Astrocyte (in vitro differentiated cells and primary cell): ENCODE measurements at regions not wholly inside any gene's neighbourhood (a gene's known extent, or its start where the extent isn't known, plus 50 kb on each side); places are given as distances from the start of the nearest gene placed in this dataset.

Experiments used
- DNase-seq: peaks from one replicate; pipeline ENCODE4 v3.0.0-alpha.2; 2010; ENCODE audit warnings: low read depth
- FAIRE-seq: peaks from 2 replicates; lab custom pipeline; 2011; peaks lifted over from hg19 to GRCh38; lab: Jason Lieb, UNC
- H2AFZ ChIP-seq: 2 replicates; pipeline ENCODE4 v1.6.0; 2012; ENCODE audit warnings: low read depth, low read length, inconsistent platforms
- H3K27ac ChIP-seq: 2 replicates; pipeline ENCODE4 v1.5.1; 2011; ENCODE audit warnings: low read depth, low read length, inconsistent platforms
- H3K27me3 ChIP-seq: 2 replicates; pipeline ENCODE4 v1.6.0; 2011; ENCODE audit warnings: low read length, inconsistent platforms; ENCODE audit not compliant: insufficient read depth
- H3K36me3 ChIP-seq: 2 replicates; pipeline ENCODE4 v1.5.1; 2011; ENCODE audit warnings: low read length, inconsistent platforms; ENCODE audit not compliant: insufficient read depth
- H3K4me1 ChIP-seq: 2 replicates; pipeline ENCODE4 v1.5.1; 2011; ENCODE audit warnings: low read length, inconsistent platforms; ENCODE audit not compliant: insufficient read depth
- H3K4me2 ChIP-seq: 2 replicates; pipeline ENCODE4 v1.6.0; 2012; ENCODE audit warnings: low read length, inconsistent platforms
- H3K4me3 ChIP-seq: 2 replicates; pipeline ENCODE4 v1.5.1; 2011; ENCODE audit warnings: low read depth, mild to moderate bottlenecking, low read length, inconsistent platforms; ENCODE audit not compliant: insufficient read depth
- H3K79me2 ChIP-seq: 2 replicates; pipeline ENCODE4 v1.6.0; 2012; ENCODE audit warnings: mild to moderate bottlenecking, low read length, inconsistent platforms; ENCODE audit not compliant: insufficient read depth
- H3K9ac ChIP-seq: 2 replicates; pipeline ENCODE4 v1.6.0; 2012; ENCODE audit warnings: mild to moderate bottlenecking, low read length, inconsistent platforms
- H3K9me3 ChIP-seq: 2 replicates; pipeline ENCODE4 v1.5.1; 2012; ENCODE audit warnings: low read depth, mild to moderate bottlenecking, low read length, inconsistent platforms; ENCODE audit not compliant: insufficient read depth
- H4K20me1 ChIP-seq: 2 replicates; pipeline ENCODE4 v1.6.0; 2012; ENCODE audit warnings: low read length, inconsistent platforms; ENCODE audit not compliant: insufficient read depth
- H3K27ac Mint-ChIP-seq: one replicate; pipeline ENCODE4 v1.8.0; 2021; ENCODE audit warnings: mild to moderate bottlenecking, mixed read lengths; ENCODE audit not compliant: unreplicated experiment
- H3K27me3 Mint-ChIP-seq: one replicate; pipeline ENCODE4 v1.8.0; 2021; ENCODE audit warnings: low read depth, mixed read lengths; ENCODE audit not compliant: unreplicated experiment
- H3K36me3 Mint-ChIP-seq: one replicate; pipeline ENCODE4 v1.8.0; 2021; ENCODE audit warnings: low read depth, mixed read lengths; ENCODE audit not compliant: unreplicated experiment
- H3K4me1 Mint-ChIP-seq: one replicate; pipeline ENCODE4 v1.8.0; 2021; ENCODE audit warnings: low read depth, mixed read lengths; ENCODE audit not compliant: unreplicated experiment
- H3K4me3 Mint-ChIP-seq: one replicate; pipeline ENCODE4 v1.8.0; 2021; ENCODE audit warnings: mild to moderate bottlenecking, moderate library complexity, mixed read lengths; ENCODE audit not compliant: unreplicated experiment
- H3K9me3 Mint-ChIP-seq: one replicate; pipeline ENCODE4 v1.8.0; 2021; ENCODE audit warnings: mild to moderate bottlenecking, mixed read lengths; ENCODE audit not compliant: unreplicated experiment
- CTCF ChIP-seq: IDR thresholded peaks from 2 replicates; pipeline ENCODE4 v1.5.1; 2011; ENCODE audit warnings: low read depth, mild to moderate bottlenecking, inconsistent platforms, low read length, moderate library complexity; ENCODE audit not compliant: insufficient read depth
- EZH2 ChIP-seq: IDR thresholded peaks from 2 replicates; pipeline ENCODE4 v1.6.1; 2012; ENCODE audit warnings: mild to moderate bottlenecking, low read length, inconsistent platforms; ENCODE audit not compliant: insufficient read depth

GRCh38 chr18:5669585-5669984 is 125.8 kb upstream of the EPB41L3 start:
- H3K4me3 ChIP-seq: no peak overlapping the region
- no peak overlapping the region for H3K4me3 Mint-ChIP-seq
- H3K9me3 Mint-ChIP-seq: no peaks in the 10 kb centered on the region
- TF ChIP-seq EZH2 (no peak), CTCF (no peak)
- no peaks in the 10 kb centered on the region for H3K27me3 Mint-ChIP-seq
- H3K27me3 ChIP-seq: no peaks in the 10 kb centered on the region
- no peaks in the 10 kb centered on the region for H4K20me1 ChIP-seq
- no peak overlapping the region for H3K27ac Mint-ChIP-seq
- DNase-seq (no peak), FAIRE-seq (no peak)
- H3K9me3 ChIP-seq: no peaks in the 10 kb centered on the region
- no peak overlapping the region for H2AFZ ChIP-seq
- no peaks in the 10 kb centered on the region for H3K36me3 Mint-ChIP-seq
- no peaks in the 10 kb centered on the region for H3K36me3 ChIP-seq
- no peaks in the 10 kb centered on the region for H3K4me1 ChIP-seq
- no peak overlapping the region for H3K4me2 ChIP-seq
- no peaks in the 10 kb centered on the region for H3K4me1 Mint-ChIP-seq
- no peak overlapping the region for H3K27ac ChIP-seq
- no peaks in the 10 kb centered on the region for H3K79me2 ChIP-seq
- no peak overlapping the region for H3K9ac ChIP-seq

GRCh38 chr18:5668087-5668715 is 124.4 kb upstream of the EPB41L3 start:
- TF ChIP-seq EZH2: no peak
- TF ChIP-seq CTCF: no peak

GRCh38 chr18:5667356-5667755 is 123.6 kb upstream of the EPB41L3 start:
- TF ChIP-seq EZH2: no peak
- TF ChIP-seq CTCF: no peak
- no peaks in the 10 kb centered on the region for H3K36me3 Mint-ChIP-seq
- Histone ChIP-seq H3K79me2 (no peaks in the 10 kb centered on the region), H4K20me1 (no peaks in the 10 kb centered on the region), H3K4me3 (no peak overlapping the region), H3K4me2 (no peak overlapping the region), H3K36me3 (no peaks in the 10 kb centered on the region), H3K27me3 (no peaks in the 10 kb centered on the region), H3K4me1 (no peaks in the 10 kb centered on the region), H3K9ac (no peak overlapping the region), H3K27ac (no peak overlapping the region), H2AFZ (no peak overlapping the region), H3K9me3 (no peaks in the 10 kb centered on the region)
- no peaks in the 10 kb centered on the region for H3K9me3 Mint-ChIP-seq
- DNase-seq: peak; percentile 22
- no peak overlapping the region for H3K4me3 Mint-ChIP-seq
- H3K27me3 Mint-ChIP-seq: peaks cover 3% of the 10 kb centered on the region
- no peak overlapping the region for H3K27ac Mint-ChIP-seq
- H3K4me1 Mint-ChIP-seq: no peaks in the 10 kb centered on the region
- no peak for FAIRE-seq

More at GRCh38 chr18:5668087-5668715, 124.4 kb upstream of the EPB41L3 start:
- no peaks in the 10 kb centered on the region for H3K4me1 Mint-ChIP-seq
- no peaks in the 10 kb centered on the region for H3K27me3 ChIP-seq
- no peak overlapping the region for H3K27ac ChIP-seq
- H3K36me3 ChIP-seq: no peaks in the 10 kb centered on the region
- no peak overlapping the region for H3K27ac Mint-ChIP-seq
- H3K4me3 Mint-ChIP-seq: no peak overlapping the region
- H3K9ac ChIP-seq: no peak overlapping the region
- no peak for DNase-seq
- no peak for FAIRE-seq
- no peaks in the 10 kb centered on the region for H3K9me3 ChIP-seq
- H3K36me3 Mint-ChIP-seq: no peaks in the 10 kb centered on the region
- H3K9me3 Mint-ChIP-seq: no peaks in the 10 kb centered on the region
- H2AFZ ChIP-seq: no peak overlapping the region
- H4K20me1 ChIP-seq: no peaks in the 10 kb centered on the region
- peaks cover 3% of the 10 kb centered on the region for H3K27me3 Mint-ChIP-seq
- H3K4me3 ChIP-seq: no peak overlapping the region
- no peak overlapping the region for H3K4me2 ChIP-seq
- no peaks in the 10 kb centered on the region for H3K79me2 ChIP-seq
- no peaks in the 10 kb centered on the region for H3K4me1 ChIP-seq
